ENCODE measurements at regions not wholly inside any gene's neighbourhood (a gene's known extent, or its start where the extent isn't known, plus 50 kb on each side); places are given as distances from the start of the nearest gene placed in this dataset.

GRCh38 chr5:153136910-153137614 is 353.4 kb upstream of the GRIA1 start:
- H3K27ac Mint-ChIP-seq = no peak overlapping the region
- no peak overlapping the region for H3K4me2 ChIP-seq (replicated peaks; ENCODE audit: low read depth, low read length, poor library complexity, severe bottlenecking)
- WGBS (ENCODE audit: insufficient coverage) = 60% methylated on average over 5 of the region's 6 CpGs
- DNase-seq (no peak), ATAC-seq (ENCODE audit: low read depth) (no peak)
- H3K9me3 Mint-ChIP-seq (ENCODE audit: insufficient read depth) = no peaks in the 10 kb centered on the region
- H3K4me1 Mint-ChIP-seq = no peaks in the 10 kb centered on the region
- no peak overlapping the region for H2AFZ ChIP-seq (ENCODE audit: insufficient read depth, low read depth, low read length, poor library complexity, severe bottlenecking)
- H3K27me3 ChIP-seq (replicated peaks in 1 of 4; ENCODE audit: control extremely low read depth in 1 of 4, control insufficient read depth in 3 of 4, insufficient read depth in 4 of 4, low read length in 3 of 4) = no peaks in the 10 kb centered on the region
- no peaks in the 10 kb centered on the region for H3K27me3 Mint-ChIP-seq
- H3K27ac ChIP-seq (ENCODE audit: low read length in 2 of 2) = no peak overlapping the region
- peaks cover 0 to 8% (median 0%) of the 10 kb centered on the region in 3 donors for H3K9me3 ChIP-seq (ENCODE audit: control extremely low read depth in 1 of 3, control insufficient read depth in 2 of 3, insufficient read depth in 1 of 3, low read length in 2 of 3)
- POLR2A ChIA-PET = no interaction called here
- TF ChIP-seq, protein P1, sequence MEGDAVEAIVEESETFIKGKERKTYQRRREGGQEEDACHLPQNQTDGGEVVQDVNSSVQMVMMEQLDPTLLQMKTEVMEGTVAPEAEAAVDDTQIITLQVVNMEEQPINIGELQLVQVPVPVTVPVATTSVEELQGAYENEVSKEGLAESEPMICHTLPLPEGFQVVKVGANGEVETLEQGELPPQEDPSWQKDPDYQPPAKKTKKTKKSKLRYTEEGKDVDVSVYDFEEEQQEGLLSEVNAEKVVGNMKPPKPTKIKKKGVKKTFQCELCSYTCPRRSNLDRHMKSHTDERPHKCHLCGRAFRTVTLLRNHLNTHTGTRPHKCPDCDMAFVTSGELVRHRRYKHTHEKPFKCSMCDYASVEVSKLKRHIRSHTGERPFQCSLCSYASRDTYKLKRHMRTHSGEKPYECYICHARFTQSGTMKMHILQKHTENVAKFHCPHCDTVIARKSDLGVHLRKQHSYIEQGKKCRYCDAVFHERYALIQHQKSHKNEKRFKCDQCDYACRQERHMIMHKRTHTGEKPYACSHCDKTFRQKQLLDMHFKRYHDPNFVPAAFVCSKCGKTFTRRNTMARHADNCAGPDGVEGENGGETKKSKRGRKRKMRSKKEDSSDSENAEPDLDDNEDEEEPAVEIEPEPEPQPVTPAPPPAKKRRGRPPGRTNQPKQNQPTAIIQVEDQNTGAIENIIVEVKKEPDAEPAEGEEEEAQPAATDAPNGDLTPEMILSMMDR (IDR thresholded peaks at IDR 0.05) = no peak
- no peak for TF ChIP-seq EZH2 (IDR thresholded peaks at IDR 0.05; ENCODE audit: borderline replicate concordance, insufficient read depth, low read depth, low read length, poor library complexity, severe bottlenecking)
- H3K4me3 Mint-ChIP-seq = no peak overlapping the region
- H3K9ac ChIP-seq (ENCODE audit: low read length) = no peak overlapping the region
- H4K20me1 ChIP-seq (ENCODE audit: control insufficient read depth, insufficient read depth, low read length, poor library complexity, severe bottlenecking) = no peaks in the 10 kb centered on the region
- no peaks in the 10 kb centered on the region for H3K36me3 ChIP-seq (replicated peaks in 1 of 2; ENCODE audit: control extremely low read depth in 1 of 2, control insufficient read depth in 1 of 2, extremely low read depth in 1 of 2, insufficient read depth in 2 of 2, low read length in 1 of 2)
- no peaks in the 10 kb centered on the region for H3K4me1 ChIP-seq (ENCODE audit: control insufficient read depth in 2 of 2, insufficient read depth in 2 of 2, low read length in 2 of 2)
- H3K79me2 ChIP-seq (ENCODE audit: control insufficient read depth, insufficient read depth, low read length) = no peaks in the 10 kb centered on the region
- CTCF ChIA-PET = no interaction called here
- no peak overlapping the region for H3K4me3 ChIP-seq (ENCODE audit: control extremely low read depth in 1 of 5, extremely low read depth in 1 of 5, insufficient read depth in 1 of 5, low read depth in 2 of 5, low read length in 4 of 5)
- intact Hi-C loops (cut with micrococcal nuclease) = no loop called here

DNA sequence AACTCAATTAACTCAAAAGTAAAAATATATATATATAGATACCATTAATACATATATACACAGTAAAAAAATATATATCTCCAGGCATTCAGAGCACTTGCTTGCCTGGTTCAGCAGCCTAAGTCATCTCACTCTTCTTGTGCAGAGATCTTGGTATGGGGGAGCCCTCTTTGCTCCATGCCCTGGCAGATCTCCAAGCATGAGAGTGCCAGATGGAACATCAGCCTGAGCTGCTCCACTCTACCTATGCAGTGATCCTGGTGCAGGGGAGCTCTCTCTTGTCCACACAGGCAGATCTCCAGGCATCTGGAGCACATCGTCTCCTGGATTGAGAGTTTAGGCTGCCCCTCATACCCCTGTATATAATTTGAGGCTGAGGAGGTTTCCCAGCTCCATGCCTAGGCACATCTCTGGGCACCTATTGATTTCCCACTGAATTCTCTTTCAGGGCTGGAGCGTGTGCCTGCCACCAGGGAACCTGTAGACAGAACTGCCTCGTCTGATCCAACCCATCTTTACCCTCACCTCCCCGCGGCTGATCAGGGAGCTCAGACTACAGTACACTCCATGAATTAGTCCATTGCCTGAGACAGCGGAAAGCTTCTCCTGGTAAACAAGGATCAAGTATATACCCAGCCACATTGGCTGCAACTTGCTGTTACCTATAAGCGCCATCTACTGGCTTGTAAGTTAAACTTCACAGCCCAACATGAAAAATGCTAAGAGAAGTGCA is 342.4 kb upstream of the GRIA1 start:
- Mint-ChIP-seq H3K27me3 (no peaks in the 10 kb centered on the region), H3K27ac (no peak overlapping the region), H3K4me3 (no peak overlapping the region), H3K4me1 (no peaks in the 10 kb centered on the region), H3K9me3 (ENCODE audit: insufficient read depth) (peaks cover 4% of the 10 kb centered on the region)
- intact Hi-C loops (cut with micrococcal nuclease) = no loop called here
- no peaks in the 10 kb centered on the region for H3K36me3 ChIP-seq (replicated peaks in 1 of 2; ENCODE audit: control extremely low read depth in 1 of 2, control insufficient read depth in 1 of 2, extremely low read depth in 1 of 2, insufficient read depth in 2 of 2, low read length in 1 of 2)
- 22% methylated on average over 4 of the region's 7 CpGs for WGBS (ENCODE audit: insufficient coverage)
- H4K20me1 ChIP-seq (ENCODE audit: control insufficient read depth, insufficient read depth, low read length, poor library complexity, severe bottlenecking) = no peaks in the 10 kb centered on the region
- H3K4me2 ChIP-seq (replicated peaks; ENCODE audit: low read depth, low read length, poor library complexity, severe bottlenecking) = no peak overlapping the region
- no peak overlapping the region for H3K27ac ChIP-seq (ENCODE audit: low read length in 2 of 2)
- no peaks in the 10 kb centered on the region for H3K27me3 ChIP-seq (replicated peaks in 1 of 4; ENCODE audit: control extremely low read depth in 1 of 4, control insufficient read depth in 3 of 4, insufficient read depth in 4 of 4, low read length in 3 of 4)
- H3K9ac ChIP-seq (ENCODE audit: low read length) = no peak overlapping the region
- no peak for TF ChIP-seq EZH2 (IDR thresholded peaks at IDR 0.05; ENCODE audit: borderline replicate concordance, insufficient read depth, low read depth, low read length, poor library complexity, severe bottlenecking)
- TF ChIP-seq, protein P1 (IDR thresholded peaks at IDR 0.05) = no peak
- H3K9me3 ChIP-seq (ENCODE audit: control extremely low read depth in 1 of 3, control insufficient read depth in 2 of 3, insufficient read depth in 1 of 3, low read length in 2 of 3) = peaks cover 0 to 15% (median 3%) of the 10 kb centered on the region in 3 donors
- no peak overlapping the region for H3K4me3 ChIP-seq (ENCODE audit: control extremely low read depth in 1 of 5, extremely low read depth in 1 of 5, insufficient read depth in 1 of 5, low read depth in 2 of 5, low read length in 4 of 5)
- H3K4me1 ChIP-seq (ENCODE audit: control insufficient read depth in 2 of 2, insufficient read depth in 2 of 2, low read length in 2 of 2) = no peaks in the 10 kb centered on the region
- ATAC-seq (ENCODE audit: low read depth) (no peak), DNase-seq (no peak)
- ChIA-PET POLR2A (no interaction called here), CTCF (no interaction called here)
- H3K79me2 ChIP-seq (ENCODE audit: control insufficient read depth, insufficient read depth, low read length) = no peaks in the 10 kb centered on the region
- no peak overlapping the region for H2AFZ ChIP-seq (ENCODE audit: insufficient read depth, low read depth, low read length, poor library complexity, severe bottlenecking)
